GM12872 (cell line): ENCODE measurements at regions not wholly inside any gene's neighbourhood (a gene's known extent, or its start where the extent isn't known, plus 50 kb on each side); places are given as distances from the start of the nearest gene placed in this dataset.

Experiments
- TF ChIP-seq, protein P1 (sequence below): IDR thresholded peaks from 3 replicates; pipeline ENCODE4 v1.5.1; 2011; ENCODE audit warnings: low read depth, mild to moderate bottlenecking, low read length, moderate library complexity; ENCODE audit not compliant: insufficient read depth

- TF ChIP-seq, protein P1, sequence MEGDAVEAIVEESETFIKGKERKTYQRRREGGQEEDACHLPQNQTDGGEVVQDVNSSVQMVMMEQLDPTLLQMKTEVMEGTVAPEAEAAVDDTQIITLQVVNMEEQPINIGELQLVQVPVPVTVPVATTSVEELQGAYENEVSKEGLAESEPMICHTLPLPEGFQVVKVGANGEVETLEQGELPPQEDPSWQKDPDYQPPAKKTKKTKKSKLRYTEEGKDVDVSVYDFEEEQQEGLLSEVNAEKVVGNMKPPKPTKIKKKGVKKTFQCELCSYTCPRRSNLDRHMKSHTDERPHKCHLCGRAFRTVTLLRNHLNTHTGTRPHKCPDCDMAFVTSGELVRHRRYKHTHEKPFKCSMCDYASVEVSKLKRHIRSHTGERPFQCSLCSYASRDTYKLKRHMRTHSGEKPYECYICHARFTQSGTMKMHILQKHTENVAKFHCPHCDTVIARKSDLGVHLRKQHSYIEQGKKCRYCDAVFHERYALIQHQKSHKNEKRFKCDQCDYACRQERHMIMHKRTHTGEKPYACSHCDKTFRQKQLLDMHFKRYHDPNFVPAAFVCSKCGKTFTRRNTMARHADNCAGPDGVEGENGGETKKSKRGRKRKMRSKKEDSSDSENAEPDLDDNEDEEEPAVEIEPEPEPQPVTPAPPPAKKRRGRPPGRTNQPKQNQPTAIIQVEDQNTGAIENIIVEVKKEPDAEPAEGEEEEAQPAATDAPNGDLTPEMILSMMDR: no peak
Observed at GRCh38 chr17:68197091-68197996, 50.5 kb upstream of the AMZ2 start.

GRCh38 chr17:68197997-68198930, 49.6 kb upstream of the AMZ2 start:
- TF ChIP-seq, protein P1: no peak
